ENCODE measurements at regions not wholly inside any gene's neighbourhood (a gene's known extent, or its start where the extent isn't known, plus 50 kb on each side); places are given as distances from the start of the nearest gene placed in this dataset.
A peak's percentile ranks its signal among the peaks of the same experiment; 100 is the strongest.

- Histone ChIP-seq H4K20me1 (ENCODE audit: control insufficient read depth, extremely low read depth, insufficient read depth, low read length) (no peaks in the 10 kb centered on the region), H3K9ac (ENCODE audit: control insufficient read depth, extremely low read depth, insufficient read depth, low read length) (no peak overlapping the region), H3K36me3 (ENCODE audit: control insufficient read depth in 2 of 2, extremely low read depth in 1 of 2, insufficient read depth in 2 of 2, low read length in 2 of 2) (no peaks in the 10 kb centered on the region), H3K27ac (ENCODE audit: control insufficient read depth, insufficient read depth, low read length) (no peak overlapping the region), H3K9me1 (ENCODE audit: control insufficient read depth, extremely low read depth, insufficient read depth, low read length) (no peaks in the 10 kb centered on the region), H3K4me1 (ENCODE audit: control insufficient read depth, extremely low read depth, insufficient read depth, low read length) (peaks cover 35% of the 10 kb centered on the region), H3K9me3 (ENCODE audit: control insufficient read depth, low read depth, low read length) (no peaks in the 10 kb centered on the region), H3K4me3 (ENCODE audit: control insufficient read depth in 2 of 3, extremely low read depth in 1 of 3, insufficient read depth in 2 of 3, low read depth in 1 of 3, low read length in 3 of 3) (no peak overlapping the region), H3K4me2 (ENCODE audit: control insufficient read depth, extremely low read depth, insufficient read depth, low read depth, low read length) (no peak overlapping the region), H2AFZ (ENCODE audit: control insufficient read depth, low read length) (no peak overlapping the region), H3K79me2 (ENCODE audit: control insufficient read depth, insufficient read depth, low read length) (no peaks in the 10 kb centered on the region), H3K27me3 (ENCODE audit: control insufficient read depth, extremely low read depth, insufficient read depth, low read length) (no peaks in the 10 kb centered on the region)
- TF ChIP-seq, protein P1, sequence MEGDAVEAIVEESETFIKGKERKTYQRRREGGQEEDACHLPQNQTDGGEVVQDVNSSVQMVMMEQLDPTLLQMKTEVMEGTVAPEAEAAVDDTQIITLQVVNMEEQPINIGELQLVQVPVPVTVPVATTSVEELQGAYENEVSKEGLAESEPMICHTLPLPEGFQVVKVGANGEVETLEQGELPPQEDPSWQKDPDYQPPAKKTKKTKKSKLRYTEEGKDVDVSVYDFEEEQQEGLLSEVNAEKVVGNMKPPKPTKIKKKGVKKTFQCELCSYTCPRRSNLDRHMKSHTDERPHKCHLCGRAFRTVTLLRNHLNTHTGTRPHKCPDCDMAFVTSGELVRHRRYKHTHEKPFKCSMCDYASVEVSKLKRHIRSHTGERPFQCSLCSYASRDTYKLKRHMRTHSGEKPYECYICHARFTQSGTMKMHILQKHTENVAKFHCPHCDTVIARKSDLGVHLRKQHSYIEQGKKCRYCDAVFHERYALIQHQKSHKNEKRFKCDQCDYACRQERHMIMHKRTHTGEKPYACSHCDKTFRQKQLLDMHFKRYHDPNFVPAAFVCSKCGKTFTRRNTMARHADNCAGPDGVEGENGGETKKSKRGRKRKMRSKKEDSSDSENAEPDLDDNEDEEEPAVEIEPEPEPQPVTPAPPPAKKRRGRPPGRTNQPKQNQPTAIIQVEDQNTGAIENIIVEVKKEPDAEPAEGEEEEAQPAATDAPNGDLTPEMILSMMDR (optimal IDR thresholded peaks at IDR 0.05 in 1 of 3, IDR thresholded peaks at IDR 0.05 in 1 of 3, conservative IDR thresholded peaks at IDR 0.05 in 1 of 3; ENCODE audit: extremely low read depth in 1 of 3, insufficient read depth in 2 of 3, low read length in 3 of 3) = no peak
- TF ChIP-seq EZH2 (IDR thresholded peaks at IDR 0.05; ENCODE audit: low read length) = no peak
- FAIRE-seq = peak; percentile 76
- DNase-seq (ENCODE audit: low read depth, low spot score) = no peak
- dilution Hi-C loops (cut with MboI; ENCODE audit: extremely low pct_ligation_motif_present, low sequenced_read_pairs) = no loop called here
Measured at GRCh38 chr9:105911104-105911911, 217.0 kb downstream of the TMEM38B start.

GRCh38 chr9:105912157-105912862 is 218.0 kb downstream of the TMEM38B start:
- DNase-seq (ENCODE audit: low read depth, low spot score) = no peak
- Histone ChIP-seq H2AFZ (ENCODE audit: control insufficient read depth, low read length) (no peak overlapping the region), H3K36me3 (ENCODE audit: control insufficient read depth in 2 of 2, extremely low read depth in 1 of 2, insufficient read depth in 2 of 2, low read length in 2 of 2) (no peaks in the 10 kb centered on the region), H3K79me2 (ENCODE audit: control insufficient read depth, insufficient read depth, low read length) (no peaks in the 10 kb centered on the region), H3K9me1 (ENCODE audit: control insufficient read depth, extremely low read depth, insufficient read depth, low read length) (no peaks in the 10 kb centered on the region), H3K4me3 (ENCODE audit: control insufficient read depth in 2 of 3, extremely low read depth in 1 of 3, insufficient read depth in 2 of 3, low read depth in 1 of 3, low read length in 3 of 3) (no peak overlapping the region), H3K9me3 (ENCODE audit: control insufficient read depth, low read depth, low read length) (no peaks in the 10 kb centered on the region), H3K4me2 (ENCODE audit: control insufficient read depth, extremely low read depth, insufficient read depth, low read depth, low read length) (peak overlapping the region; percentile 41), H3K27me3 (ENCODE audit: control insufficient read depth, extremely low read depth, insufficient read depth, low read length) (no peaks in the 10 kb centered on the region), H3K4me1 (ENCODE audit: control insufficient read depth, extremely low read depth, insufficient read depth, low read length) (peaks cover 35% of the 10 kb centered on the region), H3K9ac (ENCODE audit: control insufficient read depth, extremely low read depth, insufficient read depth, low read length) (no peak overlapping the region), H3K27ac (ENCODE audit: control insufficient read depth, insufficient read depth, low read length) (no peak overlapping the region), H4K20me1 (ENCODE audit: control insufficient read depth, extremely low read depth, insufficient read depth, low read length) (no peaks in the 10 kb centered on the region)
- no peak for FAIRE-seq
- TF ChIP-seq, protein P1 (optimal IDR thresholded peaks at IDR 0.05 in 1 of 3, IDR thresholded peaks at IDR 0.05 in 1 of 3, conservative IDR thresholded peaks at IDR 0.05 in 1 of 3; ENCODE audit: extremely low read depth in 1 of 3, insufficient read depth in 2 of 3, low read length in 3 of 3) = no peak
- TF ChIP-seq EZH2 (IDR thresholded peaks at IDR 0.05; ENCODE audit: low read length) = no peak
- dilution Hi-C loops (cut with MboI; ENCODE audit: extremely low pct_ligation_motif_present, low sequenced_read_pairs) = no loop called here
